ENCODE measurements at regions not wholly inside any gene's neighbourhood (a gene's known extent, or its start where the extent isn't known, plus 50 kb on each side); places are given as distances from the start of the nearest gene placed in this dataset.

DNA sequence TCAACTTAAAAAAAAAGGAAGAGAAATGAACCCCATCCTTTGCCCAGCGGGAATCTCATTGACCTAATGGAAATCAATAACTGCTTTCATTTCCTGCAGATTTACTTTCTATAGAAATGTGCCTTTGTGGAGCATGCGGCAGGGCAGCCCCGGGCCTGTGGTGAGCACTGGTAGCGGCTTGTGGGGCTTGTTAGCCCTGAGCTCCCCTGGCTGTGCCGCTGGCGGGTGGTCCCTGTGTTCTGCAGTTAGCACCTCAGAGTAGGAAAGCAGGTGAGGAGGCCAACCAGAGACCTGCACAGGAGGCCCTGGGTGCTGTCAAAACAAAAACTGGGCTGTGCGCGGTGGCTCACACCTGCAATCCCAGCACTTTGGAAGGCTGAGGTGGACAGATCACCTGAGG, 76.8 kb upstream of the CDK20 start:
- no peak overlapping the region for H3K4me3 ChIP-seq (ENCODE audit: low read length in 3 of 3)
- no peak overlapping the region for H3K9ac ChIP-seq (ENCODE audit: low read length in 3 of 3)
- TF ChIP-seq, protein P1, sequence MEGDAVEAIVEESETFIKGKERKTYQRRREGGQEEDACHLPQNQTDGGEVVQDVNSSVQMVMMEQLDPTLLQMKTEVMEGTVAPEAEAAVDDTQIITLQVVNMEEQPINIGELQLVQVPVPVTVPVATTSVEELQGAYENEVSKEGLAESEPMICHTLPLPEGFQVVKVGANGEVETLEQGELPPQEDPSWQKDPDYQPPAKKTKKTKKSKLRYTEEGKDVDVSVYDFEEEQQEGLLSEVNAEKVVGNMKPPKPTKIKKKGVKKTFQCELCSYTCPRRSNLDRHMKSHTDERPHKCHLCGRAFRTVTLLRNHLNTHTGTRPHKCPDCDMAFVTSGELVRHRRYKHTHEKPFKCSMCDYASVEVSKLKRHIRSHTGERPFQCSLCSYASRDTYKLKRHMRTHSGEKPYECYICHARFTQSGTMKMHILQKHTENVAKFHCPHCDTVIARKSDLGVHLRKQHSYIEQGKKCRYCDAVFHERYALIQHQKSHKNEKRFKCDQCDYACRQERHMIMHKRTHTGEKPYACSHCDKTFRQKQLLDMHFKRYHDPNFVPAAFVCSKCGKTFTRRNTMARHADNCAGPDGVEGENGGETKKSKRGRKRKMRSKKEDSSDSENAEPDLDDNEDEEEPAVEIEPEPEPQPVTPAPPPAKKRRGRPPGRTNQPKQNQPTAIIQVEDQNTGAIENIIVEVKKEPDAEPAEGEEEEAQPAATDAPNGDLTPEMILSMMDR (IDR thresholded peaks at IDR 0.05; ENCODE audit: borderline replicate concordance, extremely low read depth, insufficient read depth) = no peak
- H3K9me3 ChIP-seq (ENCODE audit: control insufficient read depth in 2 of 3, insufficient read depth in 1 of 3, low read length in 3 of 3) = peaks cover 0 to 3% (median 0%) of the 10 kb centered on the region in 3 donors
- H3K27ac ChIP-seq (ENCODE audit: low read depth in 2 of 2, low read length in 2 of 2) = no peak overlapping the region
- no peaks in the 10 kb centered on the region for H3K4me1 ChIP-seq (ENCODE audit: control insufficient read depth in 2 of 3, insufficient read depth in 2 of 3, low read depth in 1 of 3, low read length in 3 of 3)
- no peak for DNase-seq
- intact Hi-C loops (cut with DNase I) = no loop called here
- no peak for FAIRE-seq
- no peaks in the 10 kb centered on the region for H3K36me3 ChIP-seq (ENCODE audit: control insufficient read depth in 2 of 3, insufficient read depth in 3 of 3, low read length in 3 of 3)
- H3K27me3 ChIP-seq (ENCODE audit: control insufficient read depth, insufficient read depth, low read length) = no peaks in the 10 kb centered on the region

DNA sequence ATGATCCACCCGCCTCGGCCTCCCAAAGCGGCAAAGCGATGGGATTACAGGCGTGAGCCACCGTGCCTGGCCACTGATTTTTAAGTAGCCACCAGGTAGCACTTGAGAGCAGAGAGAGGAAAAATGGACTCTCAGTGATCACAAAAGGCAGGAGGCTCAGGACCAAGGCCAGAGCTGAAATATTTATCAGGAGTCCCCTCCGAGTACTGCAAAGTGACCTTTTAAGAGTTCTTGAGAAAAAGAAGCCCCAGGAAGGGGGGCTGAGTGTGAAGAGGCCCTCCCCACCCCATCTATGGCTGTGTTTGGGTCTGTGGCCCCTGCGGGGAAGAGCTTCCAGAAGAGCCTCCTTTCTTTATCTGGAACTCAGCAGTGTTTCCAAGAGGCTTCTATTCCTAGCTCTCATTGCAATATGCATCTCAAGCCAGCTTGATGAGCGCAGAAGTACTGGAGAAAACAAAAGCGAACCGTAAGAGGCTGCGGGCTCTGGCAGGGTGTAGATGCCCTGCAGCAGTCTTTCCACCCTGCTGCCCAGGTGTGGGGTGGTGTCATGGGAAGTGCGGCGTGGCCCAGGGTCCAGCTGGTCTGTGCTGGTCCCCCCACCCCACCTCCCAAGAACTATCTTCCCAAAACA, 75.5 kb upstream of the CDK20 start:
- Histone ChIP-seq H3K27me3 (ENCODE audit: control insufficient read depth, insufficient read depth, low read length) (no peaks in the 10 kb centered on the region), H3K36me3 (ENCODE audit: control insufficient read depth in 2 of 3, insufficient read depth in 3 of 3, low read length in 3 of 3) (no peaks in the 10 kb centered on the region), H3K27ac (ENCODE audit: low read depth in 2 of 2, low read length in 2 of 2) (no peak overlapping the region), H3K4me3 (ENCODE audit: low read length in 3 of 3) (no peak overlapping the region), H3K9me3 (ENCODE audit: control insufficient read depth in 2 of 3, insufficient read depth in 1 of 3, low read length in 3 of 3) (peaks cover 0 to 3% (median 0%) of the 10 kb centered on the region in 3 donors), H3K4me1 (ENCODE audit: control insufficient read depth in 2 of 3, insufficient read depth in 2 of 3, low read depth in 1 of 3, low read length in 3 of 3) (no peaks in the 10 kb centered on the region), H3K9ac (ENCODE audit: low read length in 3 of 3) (no peak overlapping the region)
- DNase-seq (no peak), FAIRE-seq (no peak)
- TF ChIP-seq, protein P1 (IDR thresholded peaks at IDR 0.05; ENCODE audit: borderline replicate concordance, extremely low read depth, insufficient read depth) = no peak
- intact Hi-C loops (cut with DNase I) = no loop called here

DNA sequence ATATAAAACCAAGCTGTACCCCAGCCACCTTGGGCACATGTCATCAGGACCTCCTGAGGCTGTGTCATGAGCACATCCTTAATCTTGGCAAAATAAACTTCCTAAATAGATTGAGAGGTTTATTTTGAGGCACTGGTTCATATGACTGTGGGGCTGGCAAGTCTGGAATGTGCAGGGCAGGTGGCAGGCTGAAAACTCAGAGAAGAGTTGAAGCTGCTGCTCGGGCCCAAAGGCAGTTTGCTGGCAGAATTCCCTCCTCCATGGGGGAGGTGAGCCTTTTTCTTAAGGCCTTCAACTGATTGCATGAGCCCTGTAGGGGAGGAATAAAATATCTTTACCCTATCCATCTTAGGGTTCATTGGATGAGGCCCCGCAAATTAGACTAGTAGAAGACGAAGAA, 72.2 kb upstream of the CDK20 start:
- no peak for DNase-seq
- no peaks in the 10 kb centered on the region for H3K4me1 ChIP-seq (ENCODE audit: control insufficient read depth in 2 of 3, insufficient read depth in 2 of 3, low read depth in 1 of 3, low read length in 3 of 3)
- intact Hi-C loops (cut with DNase I) = no loop called here
- TF ChIP-seq, protein P1 (IDR thresholded peaks at IDR 0.05; ENCODE audit: borderline replicate concordance, extremely low read depth, insufficient read depth) = no peak
- no peak overlapping the region for H3K4me3 ChIP-seq (ENCODE audit: low read length in 3 of 3)
- H3K9ac ChIP-seq (ENCODE audit: low read length in 3 of 3) = no peak overlapping the region
- FAIRE-seq = no peak
- no peaks in the 10 kb centered on the region for H3K27me3 ChIP-seq (ENCODE audit: control insufficient read depth, insufficient read depth, low read length)
- no peak overlapping the region for H3K27ac ChIP-seq (ENCODE audit: low read depth in 2 of 2, low read length in 2 of 2)
- H3K9me3 ChIP-seq (ENCODE audit: control insufficient read depth in 2 of 3, insufficient read depth in 1 of 3, low read length in 3 of 3) = peaks cover 0 to 9% (median 3%) of the 10 kb centered on the region in 3 donors
- H3K36me3 ChIP-seq (ENCODE audit: control insufficient read depth in 2 of 3, insufficient read depth in 3 of 3, low read length in 3 of 3) = no peaks in the 10 kb centered on the region

DNA sequence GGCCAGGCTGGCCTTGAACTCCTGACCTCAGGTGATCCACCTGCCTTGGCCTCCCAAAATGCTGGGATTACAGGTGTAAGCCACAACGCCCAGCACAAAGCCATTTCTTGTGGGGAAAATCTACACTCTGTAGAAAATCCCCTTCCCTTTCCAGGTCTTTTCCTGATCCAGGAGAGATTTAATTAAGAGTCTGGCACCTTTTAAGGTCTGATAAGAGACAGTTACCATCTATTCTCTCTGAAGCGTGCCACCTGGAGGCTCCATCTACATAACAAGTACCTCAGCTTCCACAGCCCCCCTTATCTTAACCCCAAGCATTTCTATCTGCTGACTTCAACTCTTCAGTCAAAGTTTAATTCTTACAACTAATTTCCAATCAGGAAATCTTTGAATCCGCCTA, 71.4 kb upstream of the CDK20 start:
- TF ChIP-seq, protein P1 (IDR thresholded peaks at IDR 0.05; ENCODE audit: borderline replicate concordance, extremely low read depth, insufficient read depth) = no peak
- H3K27ac ChIP-seq (ENCODE audit: low read depth in 2 of 2, low read length in 2 of 2) = no peak overlapping the region
- no peaks in the 10 kb centered on the region for H3K36me3 ChIP-seq (ENCODE audit: control insufficient read depth in 2 of 3, insufficient read depth in 3 of 3, low read length in 3 of 3)
- H3K9ac ChIP-seq (ENCODE audit: low read length in 3 of 3) = no peak overlapping the region
- no peak overlapping the region for H3K4me3 ChIP-seq (ENCODE audit: low read length in 3 of 3)
- H3K27me3 ChIP-seq (ENCODE audit: control insufficient read depth, insufficient read depth, low read length) = no peaks in the 10 kb centered on the region
- intact Hi-C loops (cut with DNase I) = no loop called here
- no peaks in the 10 kb centered on the region for H3K4me1 ChIP-seq (ENCODE audit: control insufficient read depth in 2 of 3, insufficient read depth in 2 of 3, low read depth in 1 of 3, low read length in 3 of 3)
- FAIRE-seq (no peak), DNase-seq (no peak)
- peaks cover 0 to 9% (median 3%) of the 10 kb centered on the region in 3 donors for H3K9me3 ChIP-seq (ENCODE audit: control insufficient read depth in 2 of 3, insufficient read depth in 1 of 3, low read length in 3 of 3)

Measured in kidney (tissue), 13 donors.